Stimulated activated CD8-positive, alpha-beta memory T cell treated with anti-CD3 and anti-CD28 coated beads, Interleukin-12 subunit alpha, Interleukin-12 subunit beta, amount 100 ng/mL, for 24 hours (primary cell): ENCODE measurements at regions not wholly inside any gene's neighbourhood (a gene's known extent, or its start where the extent isn't known, plus 50 kb on each side); places are given as distances from the start of the nearest gene placed in this dataset.

ENCODE experiments used
- DNase-seq: peaks from one replicate; pipeline ENCODE4 v3.0.0-alpha.2; 2020; ENCODE audit errors: extremely low read depth

GRCh38 chr6:112725541-112726085, 378.5 kb downstream of the RFPL4B start:
- no peak for DNase-seq

- DNase-seq = no peak
Measured at GRCh38 chr6:112735129-112735528, 388.0 kb downstream of the RFPL4B start.

GRCh38 chr6:112739766-112740165, 392.6 kb downstream of the RFPL4B start:
- no peak for DNase-seq

GRCh38 chr6:112743323-112743722, 396.2 kb downstream of the RFPL4B start:
- no peak for DNase-seq

GRCh38 chr6:112744827-112745226, 397.7 kb downstream of the RFPL4B start:
- DNase-seq = no peak

- no peak for DNase-seq
Measured at GRCh38 chr6:112745765-112746164, 398.6 kb downstream of the RFPL4B start.

GRCh38 chr6:112749673-112750072, 402.5 kb downstream of the RFPL4B start:
- no peak for DNase-seq

GRCh38 chr6:112752305-112752704, 405.2 kb downstream of the RFPL4B start:
- no peak for DNase-seq

GRCh38 chr6:112752791-112753190, 405.7 kb downstream of the RFPL4B start:
- DNase-seq = no peak

- no peak for DNase-seq
Measured at GRCh38 chr6:112760831-112761230, 413.7 kb downstream of the RFPL4B start.

GRCh38 chr6:112761740-112762139, 414.6 kb downstream of the RFPL4B start:
- DNase-seq = no peak

- no peak for DNase-seq
Measured at GRCh38 chr6:112764377-112764776, 417.2 kb downstream of the RFPL4B start.

- no peak for DNase-seq
Measured at GRCh38 chr6:112770308-112770707, 423.2 kb downstream of the RFPL4B start.

- DNase-seq = no peak
Measured at GRCh38 chr6:112773187-112773586, 426.1 kb downstream of the RFPL4B start.

- no peak for DNase-seq
Measured at GRCh38 chr6:112774319-112774718, 427.2 kb downstream of the RFPL4B start.

GRCh38 chr6:112780498-112781096, 433.5 kb downstream of the RFPL4B start:
- DNase-seq = no peak

GRCh38 chr6:112781241-112781640, 434.1 kb downstream of the RFPL4B start:
- no peak for DNase-seq

GRCh38 chr6:112785408-112785807, 438.3 kb downstream of the RFPL4B start:
- no peak for DNase-seq

- DNase-seq = no peak
Measured at GRCh38 chr6:112786801-112787200, 439.7 kb downstream of the RFPL4B start.

- DNase-seq = no peak
Measured at GRCh38 chr6:112787371-112787770, 440.2 kb downstream of the RFPL4B start.

- DNase-seq = no peak
Measured at GRCh38 chr6:112795316-112795715, 448.2 kb downstream of the RFPL4B start.

GRCh38 chr6:112796712-112797111, 449.6 kb downstream of the RFPL4B start:
- no peak for DNase-seq

- no peak for DNase-seq
Measured at GRCh38 chr6:112799889-112800288, 452.8 kb downstream of the RFPL4B start.

- no peak for DNase-seq
Measured at GRCh38 chr6:112800439-112800838, 453.3 kb downstream of the RFPL4B start.
